Pancreas (tissue), 10 donors: ENCODE measurements at regions not wholly inside any gene's neighbourhood (a gene's known extent, or its start where the extent isn't known, plus 50 kb on each side); places are given as distances from the start of the nearest gene placed in this dataset.
A peak's percentile ranks its signal among the peaks of the same experiment; 100 is the strongest.

ENCODE experiments used
- ATAC-seq, 4 donors: fragments of 200-7000 bp; cut with Tn5 transposase; one replicate each; pipeline versions ENCODE4 v1.8.0 to v1.9.1; 2020; ENCODE audit warnings: mild to moderate bottlenecking in 4 of 4, moderate library complexity in 4 of 4
- DNase-seq, 6 donors: peaks; one replicate each; pipeline ENCODE4 v3.0.0-alpha.2; 2020
- FAIRE-seq: peaks from 2 replicates; lab custom pipeline; 2012; peaks lifted over from hg19 to GRCh38; lab: Jason Lieb, UNC
- H3K27ac ChIP-seq, 4 donors: fragments of 200-600 bp; sonication (generic); 1 replicate in 3 of 4; 2 replicates in 1 of 4; pipeline versions ENCODE4 v1.5.0 to v1.8.0; 2020
- H3K27me3 ChIP-seq, 4 donors: fragments of 200-600 bp; one replicate each; pipeline ENCODE4 v1.8.0; 2021
- H3K36me3 ChIP-seq, 3 donors: fragments of 200-600 bp; sonication (generic) in 1 of 3; one replicate each; pipeline versions ENCODE4 v1.5.0 to v1.8.0; 2020 to 2021
- H3K4me1 ChIP-seq, 3 donors: fragments of 200-600 bp; one replicate each; pipeline ENCODE4 v1.8.0; 2021
- H3K4me3 ChIP-seq, 4 donors: fragments of 200-600 bp; sonication (generic) in 2 of 4; one replicate each; pipeline versions ENCODE4 v1.5.0 to v1.8.0; 2020 to 2021
- H3K9me3 ChIP-seq, 4 donors: fragments of 200-600 bp; one replicate each; pipeline ENCODE4 v1.8.0; 2021
- CTCF ChIP-seq, 4 donors: fragments of 200-600 bp; sonication (generic) in 3 of 4; IDR thresholded peaks; one replicate each; pipeline versions ENCODE4 v1.5.0 to v1.8.0; 2021; ENCODE audit warnings: antibody characterized with exemption in 4 of 4
- WGBS, 2 donors: extraction: QIAGEN DNeasy Blood & Tissue Kit; methylation state at CpG; one replicate each; pipeline ENCODE4 v1.1.7; 2013; 5-methylcytosine and 5-hydroxymethylcytosine counted together
- intact Hi-C, 3 donors: fragments of 100-400 bp; cut with DNase I; formaldehyde crosslinking; loops; one replicate each; pipeline versions ENCODE4 v1.11.1 to v1.14.2; 2022
- donor health status: healthy with polysubstance abuse.
- donor health status: DM: no; HTN: no; CAD: no; lungs with moderate emphysema.
- donor health status: DM: no; HTN: no; CAD: no.
- donor health status: control.
- donor health status: control.
- donor health status: Bipolar disorder and iron deficiency.
- donor health status: DM: yes; HTN: yes; CAD: no.
- donor health status: DM: no; HTN: no; CAD: no.
- donor health status: DM: no; HTN: no; CAD: no.
- donor health status: DM: yes; HTN: yes; CAD: no.

GRCh38 chr1:59061876-59062275 is 235.0 kb upstream of the FGGY start:
- Histone ChIP-seq H3K9me3 (no peaks in the 10 kb centered on the region), H3K4me1 (peaks cover 12 to 24% (median 20%) of the 10 kb centered on the region in 3 donors), H3K27me3 (no peaks in the 10 kb centered on the region), H3K27ac (peak overlapping the region in 2 of 4 donors; percentile 0 to 35), H3K36me3 (no peaks in the 10 kb centered on the region), H3K4me3 (no peak overlapping the region)
- intact Hi-C loops, result loop anchor here in 1 of 3 donors (10.0 kb wide), 2 partner anchors 167 to 233 kb away; partner anchors contain the start of gene FGGY
- ATAC-seq (peak in 3 of 4 donors; percentile 23 to 58 (median 40)), DNase-seq (peak in 1 of 6 donors; percentile 36), FAIRE-seq (peak; percentile 5)
- no peak for TF ChIP-seq CTCF (IDR thresholded peaks at IDR 0.05)
- 83 to 86% methylated on average over 2 of the region's 2 CpGs for WGBS, 2 donors

- DNase-seq, result peak in 1 of 6 donors; percentile 40
- Histone ChIP-seq H3K27me3 (no peaks in the 10 kb centered on the region), H3K4me1 (peaks cover 4 to 20% (median 15%) of the 10 kb centered on the region in 3 donors), H3K9me3 (no peaks in the 10 kb centered on the region), H3K27ac (no peak overlapping the region), H3K36me3 (no peaks in the 10 kb centered on the region), H3K4me3 (no peak overlapping the region)
- no peak for TF ChIP-seq CTCF (IDR thresholded peaks at IDR 0.05)
- intact Hi-C loops, result loop anchor here in 1 of 3 donors (10.0 kb wide), 2 partner anchors 168 to 232 kb away; partner anchors contain the start of gene FGGY
- FAIRE-seq, result no peak
- ATAC-seq, result peak in 3 of 4 donors; percentile 37 to 61 (median 48)
- 32 to 44% methylated on average over 5 of the region's 5 CpGs for WGBS, 2 donors
Observed at GRCh38 chr1:59062743-59063142, 234.2 kb upstream of the FGGY start.

GRCh38 chr1:59063501-59063900 is 233.4 kb upstream of the FGGY start:
- intact Hi-C loops, result loop anchor here in 1 of 3 donors (10.0 kb wide), 2 partner anchors 169 to 231 kb away; partner anchors contain the start of gene FGGY
- FAIRE-seq, result no peak
- 74 to 80% methylated on average over 3 of the region's 3 CpGs for WGBS, 2 donors
- peaks cover 4 to 12% (median 8%) of the 10 kb centered on the region in 3 donors for H3K4me1 ChIP-seq
- no peaks in the 10 kb centered on the region for H3K9me3 ChIP-seq
- ATAC-seq, result no peak
- no peak for DNase-seq
- H3K27ac ChIP-seq, result no peak overlapping the region
- no peak overlapping the region for H3K4me3 ChIP-seq
- H3K36me3 ChIP-seq, result no peaks in the 10 kb centered on the region
- TF ChIP-seq CTCF (IDR thresholded peaks at IDR 0.05), result no peak
- no peaks in the 10 kb centered on the region for H3K27me3 ChIP-seq

GRCh38 chr1:59064592-59064991 is 232.3 kb upstream of the FGGY start:
- H3K27me3 ChIP-seq, result no peaks in the 10 kb centered on the region
- no peak overlapping the region for H3K27ac ChIP-seq
- H3K4me3 ChIP-seq, result no peak overlapping the region
- ATAC-seq, result no peak
- FAIRE-seq, result no peak
- no peaks in the 10 kb centered on the region for H3K9me3 ChIP-seq
- DNase-seq, result no peak
- intact Hi-C loops, result loop anchor here in 1 of 3 donors (10.0 kb wide), 2 partner anchors 170 to 230 kb away; partner anchors contain the start of gene FGGY
- TF ChIP-seq CTCF (IDR thresholded peaks at IDR 0.05), result no peak
- H3K4me1 ChIP-seq, result peaks cover 4 to 11% (median 7%) of the 10 kb centered on the region in 3 donors
- no peaks in the 10 kb centered on the region for H3K36me3 ChIP-seq

GRCh38 chr1:59066236-59066635 is 230.7 kb upstream of the FGGY start:
- H3K9me3 ChIP-seq, result no peaks in the 10 kb centered on the region
- intact Hi-C loops, result loop anchor here in 1 of 3 donors (10.0 kb wide), 2 partner anchors 171 to 229 kb away; partner anchors contain the start of gene FGGY
- 52 to 55% methylated on average over 2 of the region's 2 CpGs for WGBS, 2 donors
- DNase-seq (no peak), FAIRE-seq (no peak), ATAC-seq (no peak)
- no peak overlapping the region for H3K4me3 ChIP-seq
- H3K36me3 ChIP-seq, result no peaks in the 10 kb centered on the region
- H3K27ac ChIP-seq, result no peak overlapping the region
- H3K27me3 ChIP-seq, result no peaks in the 10 kb centered on the region
- H3K4me1 ChIP-seq, result peaks cover 4 to 13% (median 11%) of the 10 kb centered on the region in 3 donors
- TF ChIP-seq CTCF (IDR thresholded peaks at IDR 0.05), result no peak
